Kidney (tissue), 13 donors: ENCODE measurements at regions not wholly inside any gene's neighbourhood (a gene's known extent, or its start where the extent isn't known, plus 50 kb on each side); places are given as distances from the start of the nearest gene placed in this dataset.
A peak's percentile ranks its signal among the peaks of the same experiment; 100 is the strongest.
"Not testable (repeated sequence)": the region's sequence is repeated elsewhere in the genome, so short reads cannot be mapped to it uniquely, and the experiment has no call there.

ENCODE experiments used
- DNase-seq, 5 donors: peaks; one replicate each; pipeline ENCODE4 v3.0.0-alpha.2; 2013 to 2020
- FAIRE-seq: peaks from 2 replicates; lab custom pipeline; 2012; peaks lifted over from hg19 to GRCh38; lab: Jason Lieb, UNC
- H3K27ac ChIP-seq, 2 donors: one replicate each; pipeline ENCODE4 v1.7.0; 2013; ENCODE audit warnings: low read depth in 2 of 2, low read length in 2 of 2, inconsistent platforms in 1 of 2
- H3K27me3 ChIP-seq: one replicate; pipeline ENCODE4 v1.7.1; 2013; ENCODE audit warnings: low read length, inconsistent platforms; ENCODE audit not compliant: control insufficient read depth, insufficient read depth
- H3K36me3 ChIP-seq, 3 donors: one replicate each; pipeline versions ENCODE4 v1.7.0 to v1.7.1; 2013; ENCODE audit warnings: low read length in 3 of 3, control low read depth in 1 of 3, inconsistent platforms in 1 of 3; ENCODE audit not compliant: insufficient read depth in 3 of 3, control insufficient read depth in 2 of 3
- H3K4me1 ChIP-seq, 3 donors: one replicate each; pipeline versions ENCODE4 v1.7.0 to v1.7.1; 2013; ENCODE audit warnings: low read length in 3 of 3, inconsistent platforms in 1 of 3, low read depth in 1 of 3; ENCODE audit not compliant: control insufficient read depth in 2 of 3, insufficient read depth in 2 of 3
- H3K4me3 ChIP-seq, 3 donors: one replicate each; pipeline versions ENCODE4 v1.7.0 to v1.8.1; 2013; ENCODE audit warnings: low read length in 3 of 3, control low read depth in 1 of 3, inconsistent platforms in 1 of 3
- H3K9ac ChIP-seq, 3 donors: one replicate each; pipeline versions ENCODE4 v1.7.0 to v1.7.1; 2013; ENCODE audit warnings: low read length in 3 of 3, control low read depth in 1 of 3, inconsistent platforms in 1 of 3
- H3K9me3 ChIP-seq, 3 donors: one replicate each; pipeline versions ENCODE4 v1.7.0 to v1.7.1; 2013; ENCODE audit warnings: low read length in 3 of 3, control low read depth in 1 of 3, inconsistent platforms in 1 of 3; ENCODE audit not compliant: control insufficient read depth in 2 of 3, insufficient read depth in 1 of 3
- intact Hi-C: fragments of 100-400 bp; cut with DNase I; formaldehyde crosslinking; loops from one replicate; pipeline ENCODE4 v1.11.1; 2022
- TF ChIP-seq, protein P1 (sequence below): IDR thresholded peaks from 3 replicates; pipeline ENCODE4 v1.5.1; 2012; ENCODE audit warnings: mild to moderate bottlenecking, moderate library complexity, borderline replicate concordance; ENCODE audit not compliant: insufficient read depth; ENCODE audit errors: extremely low read depth
- donor health status: control.
- donor health status: control.
- donor health status: control.
- donor health status: control.
- donor health status: control.
- donor health status: DM: yes; HTN: yes; CAD: no.
- donor health status: Normal renal cell carcinoma (clear cell type).

DNA sequence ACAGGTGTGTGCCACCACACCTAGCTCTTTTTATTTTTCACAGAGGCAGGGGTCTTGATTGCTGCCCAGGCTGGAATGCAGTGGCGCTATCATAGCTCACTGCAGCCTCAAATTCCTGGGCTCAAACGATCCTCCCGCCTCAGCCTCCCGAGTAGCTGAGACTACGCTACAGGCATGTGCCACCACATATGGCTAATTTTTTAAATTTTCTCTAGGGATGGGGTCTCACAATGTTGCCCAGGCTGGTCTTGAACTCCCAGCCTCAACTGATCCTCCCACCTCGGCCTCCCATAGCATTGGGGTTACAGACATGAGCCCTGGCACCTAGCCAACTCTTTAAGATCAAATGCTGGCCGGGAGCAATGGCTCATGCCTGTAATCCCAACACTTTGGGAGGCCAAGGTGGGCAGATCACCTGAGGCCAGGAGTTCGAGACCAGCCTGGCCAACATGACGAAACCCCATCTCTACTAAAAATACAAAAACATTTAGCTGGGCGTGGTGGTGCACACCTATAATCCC lies 50.6 kb upstream of the MYL10 start:
- H3K9me3 ChIP-seq, H3K4me3 ChIP-seq, H3K4me1 ChIP-seq, FAIRE-seq, H3K27ac ChIP-seq, H3K36me3 ChIP-seq, H3K27me3 ChIP-seq, H3K9ac ChIP-seq, DNase-seq, intact Hi-C loops: not testable (repeated sequence)

DNA sequence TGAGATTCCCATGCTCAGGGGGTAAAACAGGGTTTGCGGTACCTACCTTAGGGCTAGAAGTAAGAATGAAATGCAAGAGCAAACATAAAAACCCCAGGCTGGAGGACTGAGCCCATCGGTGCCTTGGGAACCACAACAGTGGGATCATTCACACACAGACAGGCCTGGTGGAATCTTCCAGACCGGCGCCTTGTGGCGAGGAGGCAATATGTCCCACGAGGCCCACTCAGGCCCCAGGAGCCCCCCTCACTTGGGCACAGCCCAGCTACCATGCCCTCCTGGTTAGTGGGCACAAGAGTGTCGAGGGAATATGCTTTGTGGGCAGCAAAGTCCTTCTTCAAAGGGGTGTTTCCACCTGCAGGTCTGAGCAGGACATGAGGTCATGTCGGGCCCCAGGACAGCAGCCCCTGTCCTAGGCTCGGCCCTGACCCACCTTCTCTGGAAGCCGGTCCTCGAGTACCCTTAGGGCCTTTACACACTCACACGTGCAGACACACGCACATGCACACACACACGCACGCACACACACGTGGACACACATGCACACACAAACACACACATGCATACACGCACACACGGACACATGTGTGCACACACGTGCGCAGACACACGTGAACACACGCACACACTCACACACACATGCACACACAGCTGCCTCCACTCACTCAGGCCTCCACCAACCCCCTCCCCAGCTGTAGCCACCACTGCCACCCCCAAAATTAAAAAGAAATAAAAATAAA lies 51.5 kb upstream of the MYL10 start:
- H3K9ac ChIP-seq = no peak overlapping the region
- intact Hi-C loops = no loop called here

DNA sequence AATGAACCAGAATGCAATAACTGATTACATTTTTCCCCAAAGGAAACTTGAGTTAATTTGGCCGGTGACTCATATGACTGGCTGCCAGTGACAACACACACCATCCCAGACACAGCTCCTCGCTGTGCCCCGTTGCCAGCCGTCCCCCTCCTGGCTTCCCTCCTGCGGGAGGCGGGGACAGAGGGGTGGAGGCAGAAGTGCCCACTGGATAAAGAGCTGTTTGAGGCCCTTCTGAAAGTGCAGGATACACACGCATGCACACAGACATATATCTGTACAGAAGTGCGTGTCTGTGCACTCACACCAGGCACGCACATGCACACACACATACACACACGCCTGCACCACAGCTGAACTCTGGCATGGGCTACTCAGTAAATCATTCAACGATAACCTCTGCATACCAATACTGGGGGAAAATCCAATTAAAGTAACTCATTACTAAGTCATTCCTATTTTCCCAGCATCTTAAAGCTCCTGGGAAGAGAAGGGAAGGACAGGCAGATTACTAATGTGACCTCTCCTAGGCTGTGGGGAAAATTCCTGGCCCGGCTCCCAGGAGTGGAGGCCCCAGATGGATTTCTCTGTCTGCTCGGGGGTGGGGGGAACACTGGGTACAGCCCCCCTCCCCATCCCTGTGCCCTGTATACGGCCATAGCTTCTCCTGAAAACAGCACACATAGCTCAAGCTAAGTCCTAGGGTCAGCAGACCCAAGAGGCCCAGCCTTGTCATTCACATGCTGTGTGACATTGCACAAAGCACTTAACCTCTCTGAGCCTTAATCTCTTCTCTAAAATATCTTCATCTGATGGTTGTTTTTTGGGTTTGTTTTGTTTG lies 52.3 kb upstream of the MYL10 start:
- no peaks in the 10 kb centered on the region for H3K9me3 ChIP-seq
- intact Hi-C loops = no loop called here
- no peak overlapping the region for H3K4me3 ChIP-seq
- TF ChIP-seq, protein P1, sequence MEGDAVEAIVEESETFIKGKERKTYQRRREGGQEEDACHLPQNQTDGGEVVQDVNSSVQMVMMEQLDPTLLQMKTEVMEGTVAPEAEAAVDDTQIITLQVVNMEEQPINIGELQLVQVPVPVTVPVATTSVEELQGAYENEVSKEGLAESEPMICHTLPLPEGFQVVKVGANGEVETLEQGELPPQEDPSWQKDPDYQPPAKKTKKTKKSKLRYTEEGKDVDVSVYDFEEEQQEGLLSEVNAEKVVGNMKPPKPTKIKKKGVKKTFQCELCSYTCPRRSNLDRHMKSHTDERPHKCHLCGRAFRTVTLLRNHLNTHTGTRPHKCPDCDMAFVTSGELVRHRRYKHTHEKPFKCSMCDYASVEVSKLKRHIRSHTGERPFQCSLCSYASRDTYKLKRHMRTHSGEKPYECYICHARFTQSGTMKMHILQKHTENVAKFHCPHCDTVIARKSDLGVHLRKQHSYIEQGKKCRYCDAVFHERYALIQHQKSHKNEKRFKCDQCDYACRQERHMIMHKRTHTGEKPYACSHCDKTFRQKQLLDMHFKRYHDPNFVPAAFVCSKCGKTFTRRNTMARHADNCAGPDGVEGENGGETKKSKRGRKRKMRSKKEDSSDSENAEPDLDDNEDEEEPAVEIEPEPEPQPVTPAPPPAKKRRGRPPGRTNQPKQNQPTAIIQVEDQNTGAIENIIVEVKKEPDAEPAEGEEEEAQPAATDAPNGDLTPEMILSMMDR = no peak
- H3K36me3 ChIP-seq = no peaks in the 10 kb centered on the region
- FAIRE-seq (no peak), DNase-seq (peak; percentile 74 to 91 (median 84))
- H3K27ac ChIP-seq = no peak overlapping the region
- no peaks in the 10 kb centered on the region for H3K27me3 ChIP-seq
- H3K9ac ChIP-seq = no peak overlapping the region
- H3K4me1 ChIP-seq = peaks cover 0 to 5% (median 2%) of the 10 kb centered on the region in 3 donors

More for the DNA sequence above, 51.5 kb upstream of the MYL10 start:
- no peak for DNase-seq
- Histone ChIP-seq H3K27me3 (no peaks in the 10 kb centered on the region), H3K9me3 (no peaks in the 10 kb centered on the region), H3K4me1 (peaks cover 0 to 5% (median 2%) of the 10 kb centered on the region in 3 donors), H3K27ac (no peak overlapping the region), H3K4me3 (no peak overlapping the region), H3K36me3 (no peaks in the 10 kb centered on the region)
- TF ChIP-seq, protein P1 = no peak
- no peak for FAIRE-seq

DNA sequence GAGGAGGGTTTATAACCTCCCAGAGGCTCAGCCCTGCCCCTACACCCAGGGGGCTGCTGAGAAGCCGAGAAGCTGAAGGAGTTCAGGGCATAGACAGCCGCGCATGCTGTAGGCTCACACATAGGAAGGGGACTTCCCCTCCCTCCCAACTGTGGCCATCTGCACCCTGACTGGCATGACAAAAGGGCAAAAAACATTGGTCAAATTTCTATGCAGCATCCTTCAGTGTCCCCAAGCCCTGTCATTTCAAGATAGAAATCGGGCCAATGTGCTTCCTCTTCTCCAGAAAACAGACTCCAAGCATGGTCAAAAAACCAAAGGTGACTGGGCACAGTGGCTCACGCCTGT lies 55.9 kb upstream of the MYL10 start:
- H3K4me3 ChIP-seq = no peak overlapping the region
- FAIRE-seq (no peak), DNase-seq (no peak)
- H3K9me3 ChIP-seq = no peaks in the 10 kb centered on the region
- H3K9ac ChIP-seq = no peak overlapping the region
- peaks cover 0 to 12% (median 2%) of the 10 kb centered on the region in 3 donors for H3K4me1 ChIP-seq
- H3K36me3 ChIP-seq = no peaks in the 10 kb centered on the region
- H3K27me3 ChIP-seq = no peaks in the 10 kb centered on the region
- TF ChIP-seq, protein P1 = no peak
- intact Hi-C loops = no loop called here
- H3K27ac ChIP-seq = no peak overlapping the region
